Neural progenitor cell (in vitro differentiated cells): ENCODE measurements at regions not wholly inside any gene's neighbourhood (a gene's known extent, or its start where the extent isn't known, plus 50 kb on each side); places are given as distances from the start of the nearest gene placed in this dataset.

ENCODE experiments used
- DNase-seq: peaks from one replicate; pipeline ENCODE4 v3.0.0-alpha.2; 2016; ENCODE audit warnings: low spot score
- H2AFZ ChIP-seq: fragments of 200-600 bp; sonication (generic); replicated peaks from 2 replicates; pipeline ENCODE4 v1.6.1; 2016; ENCODE audit warnings: antibody characterized with exemption
- H3F3A ChIP-seq: fragments of 200-600 bp; sonication (generic); 2 replicates; pipeline ENCODE4 v1.6.1; 2016; ENCODE audit warnings: antibody characterized with exemption, low read depth
- H3K27ac ChIP-seq: fragments of 200-600 bp; sonication (generic); 2 replicates; pipeline ENCODE4 v1.5.1; 2016; ENCODE audit warnings: mild to moderate bottlenecking
- H3K27me3 ChIP-seq: fragments of 200-600 bp; sonication (generic); 2 replicates; pipeline ENCODE4 v1.6.1; 2016; ENCODE audit warnings: mild to moderate bottlenecking, moderate library complexity
- H3K36me3 ChIP-seq: fragments of 200-600 bp; sonication (generic); 2 replicates; pipeline ENCODE4 v1.5.1; 2016
- H3K4me1 ChIP-seq: fragments of 200-600 bp; sonication (generic); 2 replicates; pipeline ENCODE4 v1.6.1; 2016; ENCODE audit warnings: mixed run types
- H3K4me2 ChIP-seq: fragments of 200-600 bp; sonication (generic); 2 replicates; pipeline ENCODE4 v1.6.1; 2016
- H3K4me3 ChIP-seq: fragments of 200-600 bp; sonication (generic); 2 replicates; pipeline ENCODE4 v1.5.1; 2016
- H3K79me2 ChIP-seq: fragments of 200-600 bp; sonication (generic); 2 replicates; pipeline ENCODE4 v1.6.1; 2016; ENCODE audit warnings: low read depth
- H3K9ac ChIP-seq: fragments of 200-600 bp; sonication (generic); 2 replicates; pipeline ENCODE4 v1.6.1; 2016
- H3K9me3 ChIP-seq: fragments of 200-600 bp; sonication (generic); 2 replicates; pipeline ENCODE4 v1.5.1; 2016; ENCODE audit warnings: low read depth
- H4K20me1 ChIP-seq: fragments of 200-600 bp; sonication (generic); 2 replicates; pipeline ENCODE4 v1.6.1; 2016; ENCODE audit warnings: low read depth
- H3K27ac Mint-ChIP-seq: 3 replicates; pipeline ENCODE4 v1.8.0; 2021; ENCODE audit warnings: mixed read lengths
- H3K27me3 Mint-ChIP-seq: 2 replicates; pipeline ENCODE4 v1.8.0; 2022; ENCODE audit warnings: low read depth, mild to moderate bottlenecking, inconsistent platforms, moderate library complexity, mixed read lengths; ENCODE audit not compliant: insufficient read depth
- H3K36me3 Mint-ChIP-seq: 3 replicates; pipeline ENCODE4 v1.8.0; 2021; ENCODE audit warnings: mixed read lengths
- H3K4me1 Mint-ChIP-seq: 3 replicates; pipeline ENCODE4 v1.8.0; 2021; ENCODE audit warnings: mixed read lengths
- H3K4me3 Mint-ChIP-seq: 3 replicates; pipeline ENCODE4 v1.8.0; 2021; ENCODE audit warnings: mild to moderate bottlenecking, moderate library complexity, mixed read lengths
- H3K9me3 Mint-ChIP-seq: 3 replicates; pipeline ENCODE4 v1.8.0; 2020; ENCODE audit warnings: mixed read lengths
- CTCF ChIP-seq: fragments of 200-600 bp; sonication (generic); IDR thresholded peaks from 2 replicates; pipeline ENCODE4 v1.5.1; 2017; ENCODE audit warnings: antibody characterized with exemption, mild to moderate bottlenecking
- EZH2 ChIP-seq: fragments of 200-600 bp; sonication (generic); IDR thresholded peaks from 2 replicates; pipeline ENCODE4 v1.6.1; 2017; ENCODE audit warnings: antibody characterized with exemption, mild to moderate bottlenecking, moderate library complexity
- EZH2phosphoT487 ChIP-seq: fragments of 200-600 bp; sonication (generic); IDR thresholded peaks from 2 replicates; pipeline ENCODE4 v1.6.1; 2017; ENCODE audit warnings: antibody characterized with exemption

DNA sequence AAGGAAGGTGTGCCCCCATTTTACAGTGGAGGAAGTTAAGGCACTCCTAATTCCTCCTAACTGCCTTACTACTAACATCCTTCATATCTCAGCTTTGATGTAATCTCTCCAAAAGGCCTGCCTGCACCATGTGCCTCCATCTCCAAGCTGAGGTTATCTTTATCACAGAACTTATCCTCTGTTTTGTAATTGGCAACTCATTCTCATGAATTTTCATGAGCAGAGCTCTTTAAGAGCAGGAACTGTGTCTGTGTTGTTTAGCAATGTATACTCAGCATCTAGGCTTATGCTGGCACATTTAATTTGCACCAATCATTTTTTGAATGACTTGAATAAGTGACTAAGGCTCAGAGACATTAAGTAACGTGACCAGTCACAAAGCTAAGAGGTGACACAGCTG lies 147.9 kb upstream of the VLDLR start:
- Mint-ChIP-seq H3K4me1 (peaks cover 32% of the 10 kb centered on the region), H3K4me3 (no peak overlapping the region), H3K36me3 (no peaks in the 10 kb centered on the region), H3K9me3 (no peaks in the 10 kb centered on the region), H3K27me3 (peaks cover 2% of the 10 kb centered on the region), H3K27ac (no peak overlapping the region)
- no peaks in the 10 kb centered on the region for H3K9me3 ChIP-seq
- no peak overlapping the region for H3K4me3 ChIP-seq
- no peak for TF ChIP-seq EZH2
- no peak for TF ChIP-seq CTCF
- no peak for TF ChIP-seq EZH2phosphoT487
- H3K4me1 ChIP-seq: peaks cover 10% of the 10 kb centered on the region
- H3K9ac ChIP-seq: no peak overlapping the region
- no peaks in the 10 kb centered on the region for H3K27me3 ChIP-seq
- H2AFZ ChIP-seq: no peak overlapping the region
- H3K36me3 ChIP-seq: no peaks in the 10 kb centered on the region
- H4K20me1 ChIP-seq: no peaks in the 10 kb centered on the region
- H3F3A ChIP-seq: no peaks in the 10 kb centered on the region
- H3K4me2 ChIP-seq: no peak overlapping the region
- DNase-seq: no peak
- H3K27ac ChIP-seq: no peak overlapping the region
- H3K79me2 ChIP-seq: no peaks in the 10 kb centered on the region

- no peaks in the 10 kb centered on the region for H4K20me1 ChIP-seq
- H3K4me3 ChIP-seq: no peak overlapping the region
- H3K9me3 ChIP-seq: no peaks in the 10 kb centered on the region
- TF ChIP-seq EZH2: no peak
- no peak for TF ChIP-seq EZH2phosphoT487
- TF ChIP-seq CTCF: no peak
- H3K4me1 Mint-ChIP-seq: peaks cover 21% of the 10 kb centered on the region
- H3K79me2 ChIP-seq: no peaks in the 10 kb centered on the region
- no peaks in the 10 kb centered on the region for H3F3A ChIP-seq
- no peak overlapping the region for H3K4me3 Mint-ChIP-seq
- H3K9me3 Mint-ChIP-seq: no peaks in the 10 kb centered on the region
- no peak for DNase-seq
- peaks cover 4% of the 10 kb centered on the region for H3K4me1 ChIP-seq
- no peak overlapping the region for H3K9ac ChIP-seq
- H3K27ac Mint-ChIP-seq: no peak overlapping the region
- no peak overlapping the region for H3K27ac ChIP-seq
- H3K36me3 ChIP-seq: no peaks in the 10 kb centered on the region
- H3K36me3 Mint-ChIP-seq: no peaks in the 10 kb centered on the region
- no peak overlapping the region for H3K4me2 ChIP-seq
- no peak overlapping the region for H2AFZ ChIP-seq
- peaks cover 2% of the 10 kb centered on the region for H3K27me3 Mint-ChIP-seq
- H3K27me3 ChIP-seq: no peaks in the 10 kb centered on the region
These were observed 143.8 kb upstream of the VLDLR start for GRCh38 chr9:2477755-2478154.

- Histone ChIP-seq H3K4me2 (no peak overlapping the region), H3K4me1 (peaks cover 4% of the 10 kb centered on the region), H3K9ac (no peak overlapping the region), H2AFZ (no peak overlapping the region), H3F3A (no peaks in the 10 kb centered on the region), H4K20me1 (no peaks in the 10 kb centered on the region), H3K36me3 (no peaks in the 10 kb centered on the region), H3K4me3 (no peak overlapping the region), H3K79me2 (no peaks in the 10 kb centered on the region), H3K27ac (no peak overlapping the region), H3K9me3 (no peaks in the 10 kb centered on the region), H3K27me3 (no peaks in the 10 kb centered on the region)
- Mint-ChIP-seq H3K4me1 (peaks cover 16% of the 10 kb centered on the region), H3K27ac (no peak overlapping the region), H3K27me3 (peaks cover 2% of the 10 kb centered on the region), H3K4me3 (no peak overlapping the region), H3K9me3 (no peaks in the 10 kb centered on the region), H3K36me3 (no peaks in the 10 kb centered on the region)
- TF ChIP-seq EZH2phosphoT487 (no peak), CTCF (no peak), EZH2 (no peak)
- DNase-seq: no peak
These were observed 143.2 kb upstream of the VLDLR start for GRCh38 chr9:2478421-2478820.
